GM12878 (cell line): ENCODE measurements at regions not wholly inside any gene's neighbourhood (a gene's known extent, or its start where the extent isn't known, plus 50 kb on each side); places are given as distances from the start of the nearest gene placed in this dataset.

Experiments used
- BCL3 ChIP-seq: IDR thresholded peaks from 2 replicates; pipeline ENCODE4 v1.6.1; 2011; ENCODE audit warnings: borderline replicate concordance, low read depth, mild to moderate bottlenecking, moderate library complexity, low read length; ENCODE audit not compliant: insufficient read depth, poor library complexity, severe bottlenecking
- CBFB ChIP-seq: IDR thresholded peaks from 2 replicates; pipeline ENCODE4 v1.6.1; 2016; ENCODE audit warnings: antibody characterized with exemption, low read depth
- CHD4 ChIP-seq: fragments of 200-600 bp; sonication (generic); IDR thresholded peaks from 2 replicates; pipeline ENCODE4 v1.6.1; 2016; ENCODE audit warnings: mild to moderate bottlenecking
- CTCF ChIP-seq, 3 experiments: IDR thresholded peaks in 2 of 3; conservative IDR thresholded peaks in 1 of 3; 2 replicates each; pipeline ENCODE4 v1.5.1; 2011; ENCODE audit warnings: low read depth in 3 of 3, low read length in 3 of 3, mild to moderate bottlenecking in 3 of 3, control low read depth in 2 of 3, moderate library complexity in 2 of 3, inconsistent platforms in 1 of 3, mixed read lengths in 1 of 3; ENCODE audit not compliant: control insufficient read depth in 2 of 3, insufficient read depth in 1 of 3; ENCODE audit errors: extremely low read depth in 1 of 3
- EP300 ChIP-seq, 2 experiments: fragments of 150-350 bp in 1 of 2; IDR thresholded peaks; 2 replicates each; pipeline ENCODE4 v1.6.1; 2011 to 2012; ENCODE audit warnings: low read depth in 2 of 2, low read length in 2 of 2, borderline replicate concordance in 1 of 2, improper control_type of control experiment in 1 of 2, inconsistent platforms in 1 of 2; ENCODE audit not compliant: control insufficient read depth in 1 of 2
- FOS ChIP-seq: IDR thresholded peaks from 3 replicates; pipeline ENCODE4 v1.6.1; 2011; ENCODE audit warnings: borderline replicate concordance; ENCODE audit not compliant: insufficient read length; ENCODE audit errors: extremely low read depth
- FOXK2 ChIP-seq: fragments of 450-650 bp; IDR thresholded peaks from 2 replicates; pipeline ENCODE4 v1.6.1; 2017; ENCODE audit warnings: mild to moderate bottlenecking, moderate library complexity
- JUND ChIP-seq: IDR thresholded peaks from 2 replicates; pipeline ENCODE4 v1.6.1; 2012; ENCODE audit warnings: low read depth, mild to moderate bottlenecking, low read length, improper control_type of control experiment, moderate library complexity
- NFIC ChIP-seq: IDR thresholded peaks from 2 replicates; pipeline ENCODE4 v1.6.1; 2012; ENCODE audit warnings: low read depth, mild to moderate bottlenecking, inconsistent platforms, low read length, moderate library complexity
- NR2F1 ChIP-seq: fragments of 450-650 bp; conservative IDR thresholded peaks from 2 replicates; pipeline ENCODE4 v1.6.1; 2017; ENCODE audit warnings: mild to moderate bottlenecking
- POLR2A ChIP-seq: IDR thresholded peaks from 2 replicates; pipeline ENCODE4 v1.6.1; 2011; ENCODE audit warnings: low read depth, mild to moderate bottlenecking, low read length
- RAD21 ChIP-seq: IDR thresholded peaks from 2 replicates; pipeline ENCODE4 v1.6.1; 2011; ENCODE audit warnings: mild to moderate bottlenecking, low read depth, low read length, moderate library complexity; ENCODE audit not compliant: insufficient read depth

GRCh38 chr6:145116591-145117178 lies 618.6 kb downstream of the EPM2A start:
- TF ChIP-seq CTCF (IDR thresholded peaks at IDR 0.05 in 2 of 3, conservative IDR thresholded peaks at IDR 0.05 in 1 of 3; ENCODE audit: control insufficient read depth in 2 of 3, extremely low read depth in 1 of 3, insufficient read depth in 1 of 3, low read depth in 3 of 3, low read length in 3 of 3) (no peak), JUND (no peak), FOXK2 (no peak), FOS (no peak), CBFB (no peak), NFIC (no peak), CHD4 (no peak), BCL3 (no peak), EP300 (IDR thresholded peaks at IDR 0.05; ENCODE audit: borderline replicate concordance in 1 of 2, control insufficient read depth in 1 of 2, low read depth in 2 of 2, low read length in 2 of 2) (no peak), RAD21 (no peak), NR2F1 (no peak), POLR2A (no peak)
